ENCODE measurements at regions not wholly inside any gene's neighbourhood (a gene's known extent, or its start where the extent isn't known, plus 50 kb on each side); places are given as distances from the start of the nearest gene placed in this dataset.

DNA sequence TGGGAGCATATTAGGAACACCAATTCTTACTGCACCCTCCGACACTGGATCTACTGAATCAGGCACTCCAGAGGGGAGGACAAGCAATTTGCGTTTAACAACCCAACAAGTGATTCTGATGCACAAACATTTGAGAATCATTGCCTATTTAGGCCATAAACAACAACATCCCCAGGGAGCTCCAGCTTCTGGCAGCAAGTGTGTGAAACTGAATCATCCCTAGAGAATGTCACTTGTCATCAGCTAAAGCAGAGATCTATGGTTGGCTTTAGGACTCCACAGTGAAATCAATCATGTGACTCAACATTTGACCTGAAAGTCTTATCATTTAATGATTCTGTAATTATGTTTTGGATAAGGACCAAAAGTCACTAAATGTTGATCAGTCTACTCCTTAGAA, 505.0 kb upstream of the FLRT2 start:
- DNase-seq (no peak), ATAC-seq (no peak)
- Histone ChIP-seq H3K36me3 (ENCODE audit: low read depth) (no peaks in the 10 kb centered on the region), H3K4me3 (no peak overlapping the region), H3K9me3 (peaks cover 18% of the 10 kb centered on the region), H3K4me1 (ENCODE audit: low read depth) (no peaks in the 10 kb centered on the region)
- intact Hi-C loops (cut with DNase I, micrococcal nuclease): no loop called here
- TF ChIP-seq, protein P1, sequence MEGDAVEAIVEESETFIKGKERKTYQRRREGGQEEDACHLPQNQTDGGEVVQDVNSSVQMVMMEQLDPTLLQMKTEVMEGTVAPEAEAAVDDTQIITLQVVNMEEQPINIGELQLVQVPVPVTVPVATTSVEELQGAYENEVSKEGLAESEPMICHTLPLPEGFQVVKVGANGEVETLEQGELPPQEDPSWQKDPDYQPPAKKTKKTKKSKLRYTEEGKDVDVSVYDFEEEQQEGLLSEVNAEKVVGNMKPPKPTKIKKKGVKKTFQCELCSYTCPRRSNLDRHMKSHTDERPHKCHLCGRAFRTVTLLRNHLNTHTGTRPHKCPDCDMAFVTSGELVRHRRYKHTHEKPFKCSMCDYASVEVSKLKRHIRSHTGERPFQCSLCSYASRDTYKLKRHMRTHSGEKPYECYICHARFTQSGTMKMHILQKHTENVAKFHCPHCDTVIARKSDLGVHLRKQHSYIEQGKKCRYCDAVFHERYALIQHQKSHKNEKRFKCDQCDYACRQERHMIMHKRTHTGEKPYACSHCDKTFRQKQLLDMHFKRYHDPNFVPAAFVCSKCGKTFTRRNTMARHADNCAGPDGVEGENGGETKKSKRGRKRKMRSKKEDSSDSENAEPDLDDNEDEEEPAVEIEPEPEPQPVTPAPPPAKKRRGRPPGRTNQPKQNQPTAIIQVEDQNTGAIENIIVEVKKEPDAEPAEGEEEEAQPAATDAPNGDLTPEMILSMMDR (IDR thresholded peaks at IDR 0.05): no peak

DNA sequence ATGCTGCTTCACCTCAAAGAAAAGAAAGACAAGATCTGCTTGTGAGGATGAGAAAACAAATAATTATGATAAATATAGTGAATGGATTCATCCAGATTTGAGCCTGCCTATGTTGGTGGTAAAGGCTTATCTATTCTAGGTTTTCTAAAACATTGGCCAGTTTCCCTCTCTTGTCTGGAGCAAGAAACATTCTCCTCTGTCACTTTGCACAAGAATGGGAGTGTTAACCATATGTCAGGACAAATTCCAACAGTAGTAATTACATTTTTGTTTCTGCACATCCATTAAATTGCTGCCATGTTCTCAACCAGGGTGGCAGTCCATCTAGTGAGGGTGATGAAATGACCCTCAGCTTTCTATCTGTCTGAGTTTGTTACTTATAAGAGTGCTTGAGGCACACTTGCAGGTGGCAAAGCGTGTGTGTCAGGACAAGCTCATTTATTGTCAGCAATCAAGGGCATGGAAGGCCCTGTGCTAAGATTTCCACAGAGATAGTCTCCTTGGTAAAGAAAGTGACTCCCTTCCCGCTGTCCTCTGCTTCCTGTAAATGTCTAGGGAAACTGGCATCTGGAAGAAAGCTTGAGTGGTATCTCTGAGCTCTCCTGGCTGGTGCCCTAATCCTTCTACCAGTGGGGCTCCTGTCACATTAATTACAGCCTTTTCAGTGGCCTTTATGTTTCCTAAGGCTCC, 502.1 kb upstream of the FLRT2 start:
- no peak overlapping the region for H3K4me3 ChIP-seq
- intact Hi-C loops (cut with DNase I, micrococcal nuclease): no loop called here
- H3K9me3 ChIP-seq: peaks cover 13% of the 10 kb centered on the region
- no peak for ATAC-seq
- TF ChIP-seq, protein P1 (IDR thresholded peaks at IDR 0.05): no peak
- no peaks in the 10 kb centered on the region for H3K36me3 ChIP-seq (ENCODE audit: low read depth)
- no peak for DNase-seq
- H3K4me1 ChIP-seq (ENCODE audit: low read depth): no peaks in the 10 kb centered on the region

DNA sequence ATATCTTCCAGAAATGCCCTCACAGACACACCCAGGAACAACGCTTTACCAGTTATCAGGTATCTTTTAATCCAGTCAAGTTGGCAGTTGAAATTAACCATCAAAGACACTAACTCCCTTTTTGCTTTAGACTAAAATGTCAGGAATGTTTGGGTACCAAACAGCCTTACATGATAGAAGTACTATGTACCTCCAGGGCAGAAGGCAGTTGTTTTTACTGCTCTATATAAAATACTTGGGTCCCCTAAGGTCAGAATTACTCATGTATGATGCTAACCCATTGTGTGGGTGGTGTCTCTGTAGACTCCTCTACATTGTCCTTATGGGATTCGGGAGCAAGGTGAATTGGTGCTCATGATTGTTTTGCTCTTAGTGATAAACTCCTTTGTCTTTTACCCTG, 492.5 kb upstream of the FLRT2 start:
- TF ChIP-seq, protein P1 (IDR thresholded peaks at IDR 0.05): no peak
- no peak for DNase-seq
- Histone ChIP-seq H3K9me3 (peaks cover 5% of the 10 kb centered on the region), H3K36me3 (ENCODE audit: low read depth) (no peaks in the 10 kb centered on the region), H3K4me3 (no peak overlapping the region), H3K4me1 (ENCODE audit: low read depth) (no peaks in the 10 kb centered on the region)
- no peak for ATAC-seq
- intact Hi-C loops (cut with DNase I, micrococcal nuclease): no loop called here

DNA sequence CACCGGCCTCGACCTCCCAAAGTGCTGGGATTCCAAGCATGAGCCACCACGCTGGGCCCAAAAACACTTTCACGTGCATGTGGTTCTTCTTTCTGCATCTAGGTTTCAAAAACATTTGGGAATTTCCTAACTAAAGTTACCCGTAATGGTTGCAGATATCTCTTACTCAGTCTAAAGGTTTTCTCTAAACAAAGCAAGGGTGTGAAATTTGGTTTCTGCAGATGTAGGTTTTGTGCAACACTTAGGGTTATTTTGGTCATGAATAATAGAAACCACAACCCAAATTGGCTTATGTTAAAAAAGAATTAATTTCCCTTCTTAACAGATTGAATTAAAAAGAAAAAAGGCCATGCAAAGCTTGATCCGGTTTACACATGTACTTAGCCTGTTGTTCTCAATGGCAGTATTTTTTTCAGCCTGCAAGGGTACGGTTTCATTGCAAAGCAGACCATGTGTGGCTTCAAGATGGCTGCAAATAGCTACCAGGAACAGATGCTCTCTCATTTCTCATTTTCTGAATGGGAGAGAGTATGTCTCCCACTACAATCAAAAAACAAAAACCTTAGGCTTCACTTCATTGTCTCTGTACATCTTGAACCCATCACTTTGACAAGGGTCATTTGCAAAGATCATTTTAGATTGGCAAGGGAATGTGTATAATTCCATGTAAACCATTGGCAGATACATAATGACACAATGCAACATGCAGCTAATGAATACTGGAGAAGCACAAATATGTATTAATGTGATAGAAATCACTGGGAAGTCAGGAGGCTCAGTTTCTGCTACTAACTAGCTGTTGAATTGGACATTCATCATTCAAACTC, 491.2 kb upstream of the FLRT2 start:
- no peak overlapping the region for H3K4me3 ChIP-seq
- DNase-seq (no peak), ATAC-seq (no peak)
- peaks cover 14% of the 10 kb centered on the region for H3K9me3 ChIP-seq
- no peaks in the 10 kb centered on the region for H3K36me3 ChIP-seq (ENCODE audit: low read depth)
- intact Hi-C loops (cut with DNase I, micrococcal nuclease): no loop called here
- H3K4me1 ChIP-seq (ENCODE audit: low read depth): no peaks in the 10 kb centered on the region
- TF ChIP-seq, protein P1 (IDR thresholded peaks at IDR 0.05): no peak

DNA sequence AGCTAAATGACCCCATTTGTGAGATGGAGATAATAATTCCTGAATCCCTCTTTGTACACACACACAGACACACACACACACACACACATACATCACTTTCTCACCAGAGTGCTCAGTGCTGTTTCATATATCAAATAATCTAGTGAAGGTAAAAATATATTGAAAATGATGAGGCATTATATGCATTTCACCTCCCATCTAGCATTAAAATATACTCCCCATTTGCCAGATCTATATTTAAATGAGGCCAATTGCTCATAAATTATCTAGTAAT, 490.7 kb upstream of the FLRT2 start:
- Histone ChIP-seq H3K9me3 (peaks cover 14% of the 10 kb centered on the region), H3K4me1 (ENCODE audit: low read depth) (no peaks in the 10 kb centered on the region), H3K4me3 (no peak overlapping the region), H3K36me3 (ENCODE audit: low read depth) (no peaks in the 10 kb centered on the region)
- intact Hi-C loops (cut with DNase I, micrococcal nuclease): no loop called here
- no peak for ATAC-seq
- DNase-seq: no peak
- TF ChIP-seq, protein P1 (IDR thresholded peaks at IDR 0.05): no peak

All from mucosa of descending colon (tissue), 3 donors.